OCI-LY1 (cell line): ENCODE measurements at regions not wholly inside any gene's neighbourhood (a gene's known extent, or its start where the extent isn't known, plus 50 kb on each side); places are given as distances from the start of the nearest gene placed in this dataset.

Experiments used
- H2AFZ ChIP-seq: fragments of 200-600 bp; sonication (generic), shearing (Covaris generic); 2 replicates; pipeline ENCODE4 v1.6.0; 2014; ENCODE audit warnings: antibody characterized with exemption, mild to moderate bottlenecking, low read length
- H3F3A ChIP-seq: fragments of 200-600 bp; sonication (generic), shearing (Covaris generic); 2 replicates; pipeline ENCODE4 v1.6.0; 2014; ENCODE audit warnings: mild to moderate bottlenecking, antibody characterized with exemption, low read length, moderate library complexity; ENCODE audit not compliant: insufficient read depth
- H3K27ac ChIP-seq: fragments of 200-600 bp; sonication (generic); 2 replicates; pipeline ENCODE4 v1.5.1; 2014; ENCODE audit warnings: low read length, mixed run types, mild to moderate bottlenecking, low read depth; ENCODE audit not compliant: poor library complexity, severe bottlenecking
- H3K27me3 ChIP-seq: fragments of 200-600 bp; sonication (generic); 2 replicates; pipeline ENCODE4 v1.6.0; 2014; ENCODE audit warnings: antibody characterized with exemption, mild to moderate bottlenecking, low read length, moderate library complexity; ENCODE audit not compliant: insufficient read depth
- H3K36me3 ChIP-seq: fragments of 200-600 bp; sonication (generic); 2 replicates; pipeline ENCODE4 v1.6.1; 2014; ENCODE audit warnings: mild to moderate bottlenecking, antibody characterized with exemption, low read length, moderate library complexity, mixed read lengths; ENCODE audit not compliant: insufficient read depth
- H3K4me1 ChIP-seq: fragments of 200-600 bp; sonication (generic); 2 replicates; pipeline ENCODE4 v1.5.1; 2014; ENCODE audit warnings: mild to moderate bottlenecking, low read length, moderate library complexity; ENCODE audit not compliant: insufficient read depth, severe bottlenecking
- H3K4me2 ChIP-seq: fragments of 200-600 bp; sonication (generic), shearing (Covaris generic); 2 replicates; pipeline ENCODE4 v1.6.1; 2014; ENCODE audit warnings: low read length
- H3K4me3 ChIP-seq: fragments of 200-600 bp; sonication (generic); 2 replicates; pipeline ENCODE4 v1.5.1; 2014; ENCODE audit warnings: low read length, low read depth, mild to moderate bottlenecking, mixed read lengths; ENCODE audit not compliant: poor library complexity, severe bottlenecking
- H3K79me2 ChIP-seq: fragments of 200-600 bp; shearing (Covaris generic); 2 replicates; pipeline ENCODE4 v1.6.1; 2016; ENCODE audit warnings: mixed run types, low read length, mixed read lengths; ENCODE audit not compliant: insufficient read depth
- H3K9ac ChIP-seq: fragments of 200-600 bp; sonication (generic), shearing (Covaris generic); 2 replicates; pipeline ENCODE4 v1.6.1; 2014; ENCODE audit warnings: mild to moderate bottlenecking, low read length, mixed read lengths
- H3K9me2 ChIP-seq: fragments of 200-600 bp; sonication (generic), shearing (Covaris generic); 2 replicates; pipeline ENCODE4 v1.6.1; 2014; ENCODE audit warnings: low read depth, mild to moderate bottlenecking, low read length, mixed read lengths
- H3K9me3 ChIP-seq: fragments of 200-600 bp; shearing (Covaris generic); 2 replicates; pipeline ENCODE4 v1.6.1; 2014; ENCODE audit warnings: low read length, mixed read lengths
- H4K20me1 ChIP-seq: fragments of 200-600 bp; sonication (generic), shearing (Covaris generic); 2 replicates; pipeline ENCODE4 v1.6.0; 2016; ENCODE audit warnings: mild to moderate bottlenecking, low read length; ENCODE audit not compliant: insufficient read depth
- CTCF ChIP-seq: fragments of 200-600 bp; sonication (generic), shearing (Covaris generic); IDR thresholded peaks from 2 replicates; pipeline ENCODE4 v1.5.1; 2017; ENCODE audit warnings: mild to moderate bottlenecking, antibody characterized with exemption, low read length, moderate library complexity, mixed read lengths
- EZH2 ChIP-seq: fragments of 200-600 bp; sonication (generic), shearing (Covaris generic); IDR thresholded peaks from 2 replicates; pipeline ENCODE4 v1.8.0; 2017; ENCODE audit warnings: borderline replicate concordance, mixed run types, mild to moderate bottlenecking, antibody characterized with exemption, low read length, moderate library complexity, mixed read lengths

- no peaks in the 10 kb centered on the region for H3K9me2 ChIP-seq
- H3F3A ChIP-seq: no peaks in the 10 kb centered on the region
- H3K4me1 ChIP-seq: no peaks in the 10 kb centered on the region
- H3K4me2 ChIP-seq: no peak overlapping the region
- H4K20me1 ChIP-seq: no peaks in the 10 kb centered on the region
- H3K4me3 ChIP-seq: no peak overlapping the region
- no peaks in the 10 kb centered on the region for H3K9me3 ChIP-seq
- no peak overlapping the region for H3K27ac ChIP-seq
- no peaks in the 10 kb centered on the region for H3K36me3 ChIP-seq
- no peak overlapping the region for H2AFZ ChIP-seq
- no peaks in the 10 kb centered on the region for H3K27me3 ChIP-seq
- no peak overlapping the region for H3K9ac ChIP-seq
- H3K79me2 ChIP-seq: no peaks in the 10 kb centered on the region
- TF ChIP-seq EZH2 (no peak), CTCF (no peak)
Observed at GRCh38 chr4:60938181-60938580, 261.9 kb upstream of the ADGRL3 start.

GRCh38 chr4:60938621-60939020 is 261.5 kb upstream of the ADGRL3 start:
- H3K9me2 ChIP-seq: no peaks in the 10 kb centered on the region
- H3F3A ChIP-seq: no peaks in the 10 kb centered on the region
- no peak overlapping the region for H3K4me3 ChIP-seq
- no peaks in the 10 kb centered on the region for H3K79me2 ChIP-seq
- no peaks in the 10 kb centered on the region for H3K4me1 ChIP-seq
- H3K4me2 ChIP-seq: no peak overlapping the region
- H3K9ac ChIP-seq: no peak overlapping the region
- no peaks in the 10 kb centered on the region for H4K20me1 ChIP-seq
- H3K27me3 ChIP-seq: no peaks in the 10 kb centered on the region
- H3K36me3 ChIP-seq: no peaks in the 10 kb centered on the region
- no peak overlapping the region for H3K27ac ChIP-seq
- H3K9me3 ChIP-seq: no peaks in the 10 kb centered on the region
- no peak for TF ChIP-seq CTCF
- no peak overlapping the region for H2AFZ ChIP-seq

GRCh38 chr4:60944060-60944459 is 256.1 kb upstream of the ADGRL3 start:
- Histone ChIP-seq H3K4me3 (no peak overlapping the region), H3K4me2 (no peak overlapping the region), H2AFZ (no peak overlapping the region), H3K4me1 (no peaks in the 10 kb centered on the region), H3K36me3 (no peaks in the 10 kb centered on the region), H4K20me1 (no peaks in the 10 kb centered on the region), H3K9me3 (no peaks in the 10 kb centered on the region), H3K27ac (no peak overlapping the region), H3F3A (no peaks in the 10 kb centered on the region), H3K9me2 (no peaks in the 10 kb centered on the region), H3K27me3 (no peaks in the 10 kb centered on the region), H3K9ac (no peak overlapping the region), H3K79me2 (no peaks in the 10 kb centered on the region)
- TF ChIP-seq EZH2: no peak
- TF ChIP-seq CTCF: no peak
